Keratinocyte (primary cell): ENCODE measurements at regions not wholly inside any gene's neighbourhood (a gene's known extent, or its start where the extent isn't known, plus 50 kb on each side); places are given as distances from the start of the nearest gene placed in this dataset.

Source experiments
- DNase-seq: peaks from one replicate; pipeline ENCODE4 v3.0.0-alpha.2; 2011; ENCODE audit warnings: low read depth, missing footprints, low spot score
- FAIRE-seq: peaks from 2 replicates; lab custom pipeline; 2011; peaks lifted over from hg19 to GRCh38; lab: Jason Lieb, UNC
- H2AFZ ChIP-seq: 2 replicates; pipeline ENCODE4 v1.6.0; 2012; ENCODE audit warnings: low read length, control low read depth, inconsistent platforms; ENCODE audit not compliant: control insufficient read depth
- H3K27ac ChIP-seq: 2 replicates; pipeline ENCODE4 v1.5.1; 2011; ENCODE audit warnings: low read length; ENCODE audit not compliant: control insufficient read depth, insufficient read depth
- H3K27me3 ChIP-seq: 3 replicates; pipeline ENCODE4 v1.6.0; 2011; ENCODE audit warnings: low read length; ENCODE audit not compliant: control insufficient read depth, insufficient read depth; ENCODE audit errors: extremely low read depth
- H3K36me3 ChIP-seq, 2 experiments: 2 replicates in 1 of 2; 3 replicates in 1 of 2; pipeline ENCODE4 v1.5.1; 2011; ENCODE audit warnings: low read length in 2 of 2, mild to moderate bottlenecking in 1 of 2; ENCODE audit not compliant: control insufficient read depth in 2 of 2, insufficient read depth in 2 of 2; ENCODE audit errors: extremely low read depth in 1 of 2
- H3K4me1 ChIP-seq: 3 replicates; pipeline ENCODE4 v1.5.1; 2011; ENCODE audit warnings: low read length; ENCODE audit not compliant: control insufficient read depth, insufficient read depth; ENCODE audit errors: extremely low read depth
- H3K4me2 ChIP-seq: 3 replicates; pipeline ENCODE4 v1.6.0; 2011; ENCODE audit warnings: low read depth, low read length; ENCODE audit not compliant: control insufficient read depth, insufficient read depth; ENCODE audit errors: extremely low read depth
- H3K4me3 ChIP-seq, 3 experiments: fragments of 200-600 bp in 1 of 3; sonication (generic) in 1 of 3; 2 replicates in 2 of 3; 3 replicates in 1 of 3; pipeline ENCODE4 v1.5.1; 2011 to 2016; ENCODE audit warnings: low read length in 3 of 3, mild to moderate bottlenecking in 3 of 3, control low read depth in 2 of 3, inconsistent platforms in 1 of 3, low read depth in 1 of 3, mixed read lengths in 1 of 3, mixed run types in 1 of 3, moderate library complexity in 1 of 3; ENCODE audit not compliant: control insufficient read depth in 2 of 3, insufficient read depth in 2 of 3; ENCODE audit errors: extremely low read depth in 1 of 3
- H3K79me2 ChIP-seq: 2 replicates; pipeline ENCODE4 v1.6.0; 2012; ENCODE audit warnings: low read length; ENCODE audit not compliant: control insufficient read depth, insufficient read depth
- H3K9ac ChIP-seq: 3 replicates; pipeline ENCODE4 v1.6.0; 2011; ENCODE audit warnings: low read length; ENCODE audit not compliant: control insufficient read depth, insufficient read depth; ENCODE audit errors: extremely low read depth
- H3K9me1 ChIP-seq: 3 replicates; pipeline ENCODE4 v1.6.0; 2011; ENCODE audit warnings: low read length; ENCODE audit not compliant: control insufficient read depth, insufficient read depth; ENCODE audit errors: extremely low read depth
- H3K9me3 ChIP-seq: 2 replicates; pipeline ENCODE4 v1.5.1; 2012; ENCODE audit warnings: low read depth, low read length; ENCODE audit not compliant: control insufficient read depth
- H4K20me1 ChIP-seq: 3 replicates; pipeline ENCODE4 v1.6.0; 2011; ENCODE audit warnings: low read length; ENCODE audit not compliant: control insufficient read depth, insufficient read depth; ENCODE audit errors: extremely low read depth
- CTCF ChIP-seq, 3 experiments: IDR thresholded peaks in 1 of 3; conservative IDR thresholded peaks in 1 of 3; optimal IDR thresholded peaks in 1 of 3; 2 replicates in 2 of 3; 3 replicates in 1 of 3; pipeline versions ENCODE3 to v1.5.1; 2011; ENCODE audit warnings: low read length in 3 of 3, mild to moderate bottlenecking in 3 of 3, moderate library complexity in 2 of 3, control low read depth in 1 of 3, inconsistent platforms in 1 of 3; ENCODE audit not compliant: insufficient read depth in 2 of 3; ENCODE audit errors: extremely low read depth in 1 of 3
- EZH2 ChIP-seq: IDR thresholded peaks from one replicate; pipeline ENCODE4 v1.6.1; 2012; ENCODE audit warnings: inconsistent platforms, mild to moderate bottlenecking, low read length, moderate library complexity
- dilution Hi-C: fragments of 300-500 bp; cut with MboI; formaldehyde crosslinking; loops from one replicate; pipeline ENCODE4 v1.7.0; 2020; ENCODE audit warnings: low sequenced_read_pairs; ENCODE audit not compliant: extremely low pct_ligation_motif_present

- Histone ChIP-seq H4K20me1 (no peaks in the 10 kb centered on the region), H3K9ac (no peak overlapping the region), H3K4me2 (no peak overlapping the region), H3K4me1 (no peaks in the 10 kb centered on the region), H2AFZ (no peak overlapping the region), H3K27me3 (peaks cover 4% of the 10 kb centered on the region), H3K4me3 (no peak overlapping the region), H3K9me3 (no peaks in the 10 kb centered on the region), H3K27ac (no peak overlapping the region), H3K36me3 (no peaks in the 10 kb centered on the region), H3K79me2 (no peaks in the 10 kb centered on the region), H3K9me1 (no peaks in the 10 kb centered on the region)
- no peak for DNase-seq
- dilution Hi-C loops, result no loop called here
- FAIRE-seq, result no peak
- TF ChIP-seq EZH2 (no peak), CTCF (optimal IDR thresholded peaks at IDR 0.05 in 1 of 3, IDR thresholded peaks at IDR 0.05 in 1 of 3, conservative IDR thresholded peaks at IDR 0.05 in 1 of 3; ENCODE audit: extremely low read depth in 1 of 3, insufficient read depth in 2 of 3, low read length in 3 of 3) (no peak)
These were observed 205.4 kb upstream of the RPS6KA3 start for GRCh38 chrX:20472148-20472547.

- Histone ChIP-seq H4K20me1 (no peaks in the 10 kb centered on the region), H3K4me3 (no peak overlapping the region), H3K9me1 (no peaks in the 10 kb centered on the region), H2AFZ (no peak overlapping the region), H3K27ac (no peak overlapping the region), H3K36me3 (no peaks in the 10 kb centered on the region), H3K79me2 (no peaks in the 10 kb centered on the region), H3K9ac (no peak overlapping the region), H3K9me3 (no peaks in the 10 kb centered on the region), H3K4me2 (no peak overlapping the region), H3K4me1 (no peaks in the 10 kb centered on the region), H3K27me3 (peaks cover 4% of the 10 kb centered on the region)
- FAIRE-seq (no peak), DNase-seq (no peak)
- dilution Hi-C loops, result no loop called here
- no peak for TF ChIP-seq CTCF (optimal IDR thresholded peaks at IDR 0.05 in 1 of 3, IDR thresholded peaks at IDR 0.05 in 1 of 3, conservative IDR thresholded peaks at IDR 0.05 in 1 of 3; ENCODE audit: extremely low read depth in 1 of 3, insufficient read depth in 2 of 3, low read length in 3 of 3)
- no peak for TF ChIP-seq EZH2
These were observed 204.8 kb upstream of the RPS6KA3 start for GRCh38 chrX:20471483-20471882.
